ENCODE measurements at regions not wholly inside any gene's neighbourhood (a gene's known extent, or its start where the extent isn't known, plus 50 kb on each side); places are given as distances from the start of the nearest gene placed in this dataset.

DNA sequence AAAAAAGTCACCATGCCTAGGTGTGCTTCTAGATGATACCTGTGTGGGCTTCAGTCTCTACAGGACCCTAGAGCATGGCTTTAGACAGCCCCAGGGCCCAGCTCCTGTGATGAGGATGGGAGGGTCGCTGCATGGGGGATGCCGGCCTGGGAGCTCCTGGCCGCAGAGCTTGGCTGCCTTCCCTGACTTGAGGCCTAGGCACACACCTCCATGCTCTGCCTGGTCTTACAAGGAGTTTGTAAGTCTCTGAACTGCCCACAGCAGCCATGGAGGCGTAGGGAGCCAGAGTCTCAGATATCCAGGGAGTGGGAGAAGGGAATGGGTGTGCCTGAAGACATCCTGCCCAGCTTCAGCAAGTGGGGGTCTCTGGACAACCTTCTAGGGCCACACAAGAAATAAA lies 149.5 kb upstream of the MYL2 start:
- DNase-seq, result no peak

DNA sequence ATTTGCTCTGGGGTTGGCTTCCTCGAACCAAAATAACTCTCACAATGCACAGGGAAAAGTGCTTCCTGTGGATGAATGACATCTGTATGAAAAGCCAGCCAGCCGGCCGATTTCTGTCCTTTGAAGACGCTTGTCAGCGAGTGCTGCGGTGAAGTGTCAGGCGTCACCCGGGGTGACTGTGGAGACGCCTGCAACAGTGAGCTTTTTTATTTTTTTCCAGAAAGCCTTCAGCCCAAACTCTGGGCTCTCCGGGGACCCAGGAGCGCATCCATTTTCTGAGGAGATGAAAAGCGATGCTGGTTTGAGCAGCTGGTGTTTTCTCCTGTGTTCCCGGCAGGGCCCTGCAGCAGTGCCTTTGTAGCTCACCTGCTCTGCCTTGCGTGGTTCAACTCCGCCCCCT lies 147.9 kb upstream of the MYL2 start:
- DNase-seq, result no peak

DNA sequence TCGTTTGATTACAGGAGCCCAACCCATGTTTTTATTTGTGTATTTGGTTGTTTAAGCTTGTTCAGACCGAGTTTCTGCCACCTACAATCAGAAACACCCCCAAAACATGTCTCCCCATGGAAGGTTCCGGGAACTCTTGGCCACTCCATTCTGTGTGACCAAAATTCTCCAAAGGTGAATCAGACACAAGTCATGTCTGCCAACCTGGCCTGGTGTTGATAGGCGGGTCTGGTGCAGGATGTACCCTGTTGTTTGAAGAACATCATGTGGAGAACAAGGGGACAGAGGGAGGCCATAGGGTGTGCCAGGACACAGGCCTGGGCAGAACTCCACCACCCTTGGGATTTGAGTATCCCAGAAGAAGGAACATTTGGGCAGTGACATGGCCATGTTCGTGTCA lies 147.1 kb upstream of the MYL2 start:
- DNase-seq, result no peak

DNA sequence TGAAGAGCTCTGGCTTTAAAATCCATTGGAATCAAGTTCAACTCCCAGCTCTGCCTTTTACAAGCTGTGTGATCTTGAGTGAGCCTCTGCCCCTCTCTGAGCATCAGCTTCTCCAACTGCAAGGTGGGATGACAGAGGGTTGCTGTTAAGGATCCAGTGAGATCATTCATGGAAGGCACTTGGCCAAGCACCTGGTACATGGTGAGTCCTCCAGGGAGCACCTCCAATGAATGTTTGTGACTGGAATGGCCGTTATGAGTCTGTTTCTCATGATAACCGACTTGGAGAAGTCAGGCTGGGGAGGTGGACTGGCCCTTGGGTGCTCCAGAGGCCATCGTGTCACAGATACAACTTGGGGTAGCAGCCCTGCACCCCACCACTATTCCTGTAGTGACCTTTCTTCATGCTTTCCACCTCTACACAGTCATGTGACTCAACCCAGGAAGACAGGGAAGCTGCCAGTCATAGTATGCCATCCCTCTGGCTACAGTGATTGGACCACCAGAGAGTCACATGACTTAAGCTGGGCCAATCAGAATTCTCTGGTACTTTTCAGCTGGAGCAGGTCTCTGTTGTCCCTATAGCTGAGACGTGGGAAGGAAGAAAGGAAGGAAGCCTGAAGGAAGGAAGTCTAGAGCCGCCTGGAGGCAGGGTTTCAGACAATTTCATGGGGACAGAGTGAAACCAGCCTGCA lies 146.5 kb upstream of the MYL2 start:
- DNase-seq, result no peak

DNA sequence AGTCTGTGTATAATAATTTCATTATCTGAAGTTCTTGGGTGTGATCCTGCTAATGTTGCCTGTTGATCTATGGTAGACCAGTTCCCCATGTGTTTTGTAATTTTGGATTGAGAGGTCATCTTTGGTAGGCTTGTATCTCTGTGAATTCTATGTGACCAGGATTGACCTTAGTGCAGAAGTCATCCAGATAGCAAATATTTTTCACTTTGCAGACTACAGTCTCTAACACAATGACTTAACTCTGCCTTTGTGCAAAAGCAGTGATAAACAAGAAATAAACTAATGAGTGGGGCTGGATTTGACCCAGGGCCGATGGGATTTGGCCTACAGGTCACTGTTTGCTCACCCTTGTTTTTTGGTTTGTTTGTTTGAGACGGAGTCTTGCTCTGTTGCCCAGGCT lies 144.6 kb upstream of the MYL2 start:
- DNase-seq, result no peak

DNA sequence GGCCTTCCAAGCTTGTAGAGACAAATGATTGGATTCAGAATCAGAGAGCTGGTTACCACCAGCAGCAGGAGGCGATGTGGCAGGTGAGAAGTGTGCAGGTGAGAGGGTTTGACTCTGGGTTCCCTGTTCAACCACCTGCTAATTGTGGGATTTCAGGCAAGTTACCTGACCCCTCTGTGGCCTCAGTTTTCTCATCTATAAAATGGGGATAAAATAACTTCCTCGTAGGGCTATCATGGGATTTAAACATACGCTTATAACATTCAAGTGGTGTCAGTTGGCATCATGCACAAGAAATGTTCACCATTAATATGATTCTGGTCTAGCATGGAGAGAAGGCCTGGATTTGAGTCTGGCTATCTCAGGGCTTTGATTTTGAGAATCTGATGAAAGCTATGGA lies 143.8 kb upstream of the MYL2 start:
- no peak for DNase-seq

DNA sequence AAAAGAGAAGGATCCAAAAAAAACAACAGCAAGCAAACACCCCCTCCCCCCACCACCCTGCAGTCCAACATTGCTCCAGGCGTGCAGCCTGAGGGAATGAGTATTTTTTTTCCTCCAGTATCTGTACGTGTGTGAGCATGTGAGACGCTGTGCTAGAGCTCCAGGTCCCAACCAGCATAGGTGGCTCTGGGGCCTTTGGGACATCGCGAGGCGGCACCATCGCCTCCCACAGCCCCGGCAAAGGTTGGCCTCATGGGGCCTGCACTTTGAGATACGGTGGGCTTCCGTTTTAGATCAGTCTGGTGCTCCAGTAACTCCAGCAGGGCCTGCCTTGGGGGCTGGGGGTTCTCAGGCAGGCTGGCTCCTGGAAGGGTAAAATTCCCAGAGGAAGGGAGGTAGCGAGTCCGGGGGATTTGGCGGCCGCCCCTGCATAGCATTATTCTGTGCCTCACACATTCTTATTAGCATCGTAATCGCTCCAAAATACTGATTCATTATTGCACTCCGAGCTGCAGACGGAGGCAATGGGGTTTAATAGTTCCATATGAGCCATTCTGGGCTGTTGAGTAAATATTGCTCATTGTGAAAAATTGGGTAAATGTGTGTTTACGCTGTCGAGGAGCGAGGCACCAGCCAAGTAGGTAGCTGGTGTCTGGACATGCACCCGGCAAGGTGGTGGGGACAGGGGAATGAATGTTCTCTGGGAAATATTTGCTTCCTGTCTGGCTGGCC lies 143.1 kb upstream of the MYL2 start:
- no peak for DNase-seq

DNA sequence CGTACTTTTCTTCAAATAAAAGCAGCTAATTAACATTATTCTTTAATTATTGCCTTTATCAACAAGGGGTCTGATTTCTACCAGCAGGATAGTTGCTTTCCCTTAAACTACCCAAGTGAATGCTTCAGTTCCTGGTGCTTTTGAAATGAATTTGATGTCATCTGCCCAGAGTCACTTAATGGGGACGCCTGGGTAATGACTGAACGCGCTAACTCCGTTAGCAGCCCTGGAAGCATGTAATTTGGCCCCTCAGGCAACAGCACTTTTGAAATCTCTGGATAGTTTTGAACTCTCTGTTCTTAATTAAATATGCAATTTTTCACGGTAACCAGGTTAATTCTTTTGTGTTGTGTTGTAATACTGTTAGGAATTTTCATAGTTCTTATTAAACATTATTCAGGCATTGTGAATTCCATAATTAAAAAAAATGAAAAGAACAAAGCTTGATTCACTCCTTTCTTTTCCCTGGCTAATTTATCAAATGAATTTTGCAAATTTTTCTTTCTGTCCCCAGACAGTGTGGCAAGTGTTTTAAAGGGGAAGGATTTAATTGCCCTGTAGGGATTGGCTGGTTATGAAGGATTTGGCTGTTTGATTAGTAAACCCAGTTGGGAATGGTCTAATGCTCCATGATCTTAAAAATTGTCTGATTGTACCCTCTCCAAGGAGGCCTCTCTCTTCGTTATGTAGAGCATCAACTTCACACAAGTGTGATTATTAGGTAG lies 137.5 kb upstream of the MYL2 start:
- no peak for DNase-seq

DNA sequence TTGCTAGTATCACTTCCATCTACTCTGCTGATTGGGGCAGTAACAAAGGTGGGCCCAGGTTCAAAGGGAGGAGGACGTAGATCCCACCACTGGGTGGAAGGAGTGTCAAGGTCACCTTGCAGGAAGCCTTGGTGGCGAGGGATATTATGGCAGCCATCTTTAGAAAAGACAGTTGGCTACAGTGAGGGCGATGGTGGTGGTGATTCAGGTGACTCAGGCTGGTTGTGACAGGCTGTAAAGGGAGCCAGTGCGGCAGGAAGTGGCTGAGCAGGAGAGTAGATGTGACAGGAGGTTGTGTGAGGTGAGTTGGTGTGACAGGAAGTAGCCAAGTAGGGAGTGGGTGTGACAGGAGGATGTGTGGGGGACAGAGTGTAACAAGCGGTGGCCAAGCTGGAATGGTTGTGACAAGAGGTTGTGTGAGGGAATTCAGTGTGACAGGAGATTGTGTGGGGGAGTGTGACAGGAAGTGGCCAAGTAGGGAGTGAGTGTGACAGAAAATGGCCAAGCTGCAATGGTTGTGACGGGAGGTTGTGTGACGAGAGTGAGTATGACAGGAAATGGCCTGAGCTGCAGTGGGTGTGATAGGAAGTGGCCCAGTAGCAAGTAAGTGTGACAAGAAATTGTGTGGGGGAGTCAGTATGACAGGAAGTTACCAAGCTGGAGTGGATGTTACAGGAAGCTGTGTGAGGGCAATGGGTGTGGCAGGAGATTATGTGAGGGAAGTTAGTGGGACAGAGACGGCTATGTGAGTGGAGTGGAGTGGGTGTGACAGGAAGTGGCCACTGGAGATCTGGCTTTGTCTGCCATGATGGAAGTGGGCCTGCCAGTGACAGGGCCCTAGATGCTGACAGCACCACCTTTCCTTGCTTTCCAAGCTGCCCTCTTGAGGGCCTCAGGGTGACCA lies 136.5 kb upstream of the MYL2 start:
- no peak for DNase-seq

DNA sequence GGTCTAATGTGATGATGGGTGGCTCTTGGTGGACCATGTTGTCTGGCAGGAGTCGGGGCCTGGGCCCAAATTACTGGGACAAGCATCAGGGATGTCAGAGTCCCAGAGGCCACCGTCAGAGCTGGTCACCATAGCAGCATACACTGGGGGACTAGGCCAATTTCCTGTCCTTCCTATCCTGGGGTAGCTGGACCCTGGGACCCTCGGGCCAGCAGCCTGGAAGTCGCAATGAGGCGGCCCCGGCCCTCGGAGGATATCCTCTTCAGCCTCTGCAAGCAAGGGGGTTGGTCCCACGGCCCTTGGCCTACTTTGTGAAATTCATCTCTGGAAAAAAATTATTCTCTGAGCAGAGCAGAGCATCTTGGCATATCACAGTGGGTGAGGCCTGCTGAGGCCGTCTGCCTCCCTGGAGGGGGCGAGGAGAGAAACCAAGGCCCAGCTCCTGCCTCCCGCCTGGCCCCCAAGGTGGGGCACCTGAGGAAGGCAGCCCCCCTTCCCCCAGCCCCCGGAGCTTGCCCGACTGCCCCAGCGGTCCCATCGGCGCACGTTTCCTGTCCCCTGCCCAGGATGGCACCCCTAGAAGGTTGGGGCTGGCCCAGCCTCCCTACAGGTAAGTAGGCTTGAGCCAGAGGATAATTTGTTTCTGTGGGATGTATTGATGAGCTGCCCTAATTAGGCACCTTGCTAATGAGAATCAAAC lies 135.0 kb upstream of the MYL2 start:
- DNase-seq, result no peak

DNA sequence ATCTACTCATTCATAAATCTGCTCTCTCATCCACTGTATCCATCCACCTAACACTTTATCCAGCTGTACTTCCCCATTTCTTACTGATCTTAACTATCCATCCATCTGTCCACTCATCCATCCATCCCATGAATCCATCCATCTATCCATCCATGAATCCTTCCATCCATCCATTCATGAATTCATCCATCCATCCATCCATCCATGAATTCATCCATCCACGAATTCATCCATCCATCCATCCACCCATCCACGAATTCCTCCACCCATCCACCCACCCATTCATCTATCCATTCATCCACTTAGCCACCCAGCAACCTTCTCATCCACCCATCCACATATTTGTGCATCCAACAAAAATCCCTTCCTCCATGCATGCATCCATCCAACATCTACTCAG lies 128.6 kb upstream of the MYL2 start:
- no peak for DNase-seq

DNA sequence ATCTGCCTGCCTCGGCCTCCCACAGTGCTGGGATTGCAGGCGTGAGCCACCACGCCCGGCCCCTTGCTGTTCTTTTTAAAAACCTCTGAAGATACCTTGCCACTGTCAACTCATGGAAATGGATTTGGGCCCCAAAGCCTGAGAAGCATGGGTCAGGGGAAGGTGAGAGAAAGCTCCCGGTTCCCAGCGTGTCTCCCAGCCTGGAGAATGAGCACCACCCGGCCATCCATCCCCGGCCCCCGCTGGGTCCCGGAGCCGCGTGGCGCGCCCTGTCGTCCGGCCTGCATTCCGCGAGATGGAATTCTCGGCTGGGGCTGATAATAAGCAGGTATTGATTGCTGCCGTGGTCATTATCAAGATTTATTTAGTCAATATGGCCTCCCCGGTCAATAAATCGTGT lies 126.5 kb upstream of the MYL2 start:
- DNase-seq, result no peak

DNA sequence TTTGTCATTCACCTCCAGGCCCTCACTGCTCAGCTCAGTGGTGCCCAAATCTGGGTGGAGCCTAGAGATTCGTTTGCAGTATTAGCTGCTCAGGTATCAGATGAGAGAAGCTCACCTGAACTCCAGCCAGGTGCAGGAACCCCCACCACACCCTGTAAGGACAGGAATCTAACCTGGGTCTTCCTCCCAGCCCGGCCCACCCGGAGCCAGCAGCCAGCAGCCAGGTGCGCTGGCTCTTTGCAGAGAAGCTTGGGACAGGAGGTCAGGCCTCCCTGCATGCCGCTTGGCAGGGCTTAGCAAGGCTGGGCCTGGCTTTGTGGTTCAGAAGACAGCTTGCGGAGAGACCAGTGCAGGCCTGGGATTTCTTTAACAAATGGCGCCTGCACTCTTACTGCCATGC lies 125.6 kb upstream of the MYL2 start:
- no peak for DNase-seq

DNA sequence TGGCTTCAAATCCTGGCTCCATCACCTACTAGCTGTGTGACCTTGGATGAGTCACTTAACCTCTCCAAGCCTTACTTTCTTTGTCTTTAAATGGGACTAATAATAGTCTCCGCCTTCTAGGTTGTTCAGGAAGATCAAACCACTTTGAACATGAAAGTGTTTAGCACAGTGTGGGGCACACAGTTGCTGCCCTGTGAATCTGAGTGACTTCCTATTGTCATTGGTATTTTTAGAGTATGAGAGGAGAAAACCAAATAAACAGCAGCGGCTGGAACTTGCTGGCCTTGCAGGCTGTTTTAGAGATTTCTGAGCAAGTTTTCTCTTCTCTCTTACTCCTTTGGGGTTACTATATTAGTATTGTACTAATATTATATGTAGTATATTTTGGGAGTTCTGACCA lies 120.7 kb upstream of the MYL2 start:
- DNase-seq, result no peak

DNA sequence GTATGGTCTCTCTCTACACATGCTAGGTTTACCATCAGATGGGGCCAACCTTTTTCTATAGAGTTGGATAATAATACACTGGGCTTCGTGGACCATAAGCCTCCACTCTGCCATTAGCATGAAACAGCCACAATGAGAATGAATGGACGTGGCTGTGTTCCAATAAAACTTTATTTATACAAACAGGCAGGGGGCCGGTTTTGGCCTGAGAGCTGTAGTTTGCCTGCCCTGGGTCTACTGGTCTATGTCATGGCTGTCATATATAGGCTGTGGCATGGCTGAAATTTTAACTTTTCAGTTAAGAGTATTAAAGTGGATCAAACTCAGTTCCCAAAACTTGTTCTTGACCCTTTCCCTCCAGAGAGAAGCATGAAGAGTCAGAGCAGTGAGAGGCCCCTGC lies 120.3 kb upstream of the MYL2 start:
- DNase-seq, result no peak

DNA sequence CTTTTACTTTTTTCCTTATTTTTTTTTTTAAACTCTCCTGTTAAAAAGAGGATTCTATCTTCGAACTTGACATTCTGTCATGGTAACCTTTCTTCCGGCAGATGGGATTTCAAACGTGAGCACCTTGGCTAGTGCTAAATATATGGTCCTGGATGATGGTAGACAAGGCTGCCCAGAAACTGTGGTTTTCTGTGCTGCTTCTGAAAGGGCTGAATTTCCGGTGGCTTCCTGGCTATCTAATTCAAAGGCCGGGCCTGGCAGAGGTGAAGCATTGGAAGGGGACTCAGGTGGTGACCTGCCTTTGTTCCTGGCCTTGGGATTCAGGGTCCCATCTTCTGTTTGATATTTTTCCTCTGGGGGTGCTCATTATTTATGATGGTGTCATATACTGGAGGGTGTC lies 118.6 kb upstream of the MYL2 start:
- no peak for DNase-seq

DNA sequence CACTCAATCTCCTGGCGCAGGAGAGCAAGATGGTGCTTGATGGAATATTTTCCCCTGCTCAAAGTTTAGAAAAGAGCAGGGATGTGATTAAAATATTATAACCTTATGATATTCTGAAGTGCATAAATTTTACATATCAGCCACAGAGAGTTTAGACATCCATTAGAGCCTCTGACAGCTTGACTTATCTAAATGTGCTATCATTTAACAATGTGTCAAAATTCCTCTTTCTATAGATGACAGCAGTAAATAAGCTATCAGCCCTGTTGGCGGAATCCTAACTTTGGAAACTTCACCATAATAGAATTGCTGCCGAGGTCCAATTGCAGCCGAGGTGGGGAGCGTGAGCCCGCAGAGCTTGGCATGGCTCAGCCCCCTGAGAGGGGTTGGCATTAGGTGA lies 117.7 kb upstream of the MYL2 start:
- no peak for DNase-seq

DNA sequence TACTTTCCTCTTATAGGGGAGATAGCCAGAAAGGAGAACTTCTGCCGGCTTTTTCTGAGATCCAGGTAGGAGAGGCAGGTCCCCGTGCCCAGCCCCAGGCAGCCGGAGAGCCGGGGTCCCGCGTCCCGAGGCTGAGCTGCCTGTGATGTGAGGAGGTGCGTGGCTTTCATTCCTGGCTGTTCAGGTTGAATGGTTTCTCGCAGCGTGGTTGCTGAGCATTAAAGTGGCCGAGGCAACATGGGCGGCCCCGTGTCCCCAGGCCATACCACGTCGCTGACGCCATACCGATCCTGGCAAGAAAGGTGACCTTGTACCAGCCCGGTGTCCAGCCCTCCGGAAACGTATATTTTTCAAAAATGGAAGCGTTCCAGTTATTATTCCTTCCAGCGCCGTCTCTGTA lies 116.7 kb upstream of the MYL2 start:
- no peak for DNase-seq

DNA sequence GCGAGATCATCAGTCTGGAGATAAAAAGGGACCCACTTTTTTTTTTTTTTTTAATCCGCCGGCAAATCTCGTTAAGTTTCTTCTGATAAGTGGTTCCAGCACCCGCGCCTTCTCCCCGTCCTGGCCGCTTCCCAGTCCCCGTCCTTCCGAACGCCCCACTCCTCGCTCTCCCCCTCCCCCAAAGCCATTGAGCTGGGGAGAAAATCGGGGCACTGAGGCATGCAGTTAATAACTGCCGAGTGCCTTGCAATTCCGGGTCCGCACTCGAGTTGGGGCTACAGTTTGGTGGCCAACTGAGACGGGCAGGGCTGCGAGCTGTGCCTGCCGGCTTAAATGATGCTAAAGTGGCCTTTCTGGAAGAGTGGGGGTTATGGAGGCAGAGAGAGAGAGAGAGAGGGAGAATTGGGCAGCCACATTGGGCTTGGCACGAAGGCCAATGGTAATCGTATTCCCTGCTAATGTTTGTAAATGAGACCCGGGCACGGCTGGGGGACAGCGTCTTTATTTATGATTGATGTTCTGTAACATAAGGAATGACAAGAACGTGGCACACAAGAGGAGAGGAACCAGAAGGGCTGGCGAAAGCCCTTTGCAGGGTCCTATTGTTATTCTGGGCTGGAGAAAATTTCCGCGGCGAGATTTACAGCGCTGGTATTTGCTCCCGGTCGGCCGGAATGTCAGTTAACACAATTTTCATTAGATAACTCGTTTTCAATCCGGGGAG lies 115.4 kb upstream of the MYL2 start:
- no peak for DNase-seq

DNA sequence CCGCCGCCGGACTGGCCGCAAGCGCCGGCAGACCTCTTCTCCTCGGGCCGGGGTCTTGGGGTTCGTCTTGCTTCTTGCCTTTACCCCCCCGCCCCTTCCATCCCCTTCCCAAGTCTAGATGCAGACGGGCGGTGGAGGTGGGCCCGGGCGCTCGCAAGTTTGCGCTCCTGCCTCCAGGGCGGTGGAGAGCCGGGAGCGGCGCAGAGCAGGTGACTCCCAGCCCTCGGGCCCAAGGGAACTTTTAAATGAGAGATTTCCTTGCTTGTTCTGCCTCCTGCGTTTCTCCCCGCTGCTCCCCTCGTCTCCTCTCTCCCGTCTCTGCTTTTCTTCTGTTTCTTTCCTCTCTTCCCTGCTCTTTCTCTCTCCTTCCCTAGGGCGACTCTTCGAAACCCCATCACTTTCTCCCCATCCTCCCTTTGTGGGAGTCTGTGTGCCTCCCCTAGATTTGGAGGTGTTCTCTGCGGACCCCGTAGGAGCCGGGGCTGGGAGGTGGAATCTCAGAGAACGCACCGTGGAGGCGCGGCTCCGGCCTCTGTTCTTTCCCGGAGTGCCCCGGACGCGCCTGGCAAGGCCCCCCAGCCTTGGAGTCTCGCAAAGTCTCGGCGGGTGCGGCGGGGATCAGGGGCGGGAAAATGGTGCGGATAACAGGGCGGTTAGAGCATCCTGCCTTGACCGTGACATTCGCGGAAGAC lies 114.7 kb upstream of the MYL2 start:
- DNase-seq, result no peak
